ENCODE measurements at regions not wholly inside any gene's neighbourhood (a gene's known extent, or its start where the extent isn't known, plus 50 kb on each side); places are given as distances from the start of the nearest gene placed in this dataset.

DNA sequence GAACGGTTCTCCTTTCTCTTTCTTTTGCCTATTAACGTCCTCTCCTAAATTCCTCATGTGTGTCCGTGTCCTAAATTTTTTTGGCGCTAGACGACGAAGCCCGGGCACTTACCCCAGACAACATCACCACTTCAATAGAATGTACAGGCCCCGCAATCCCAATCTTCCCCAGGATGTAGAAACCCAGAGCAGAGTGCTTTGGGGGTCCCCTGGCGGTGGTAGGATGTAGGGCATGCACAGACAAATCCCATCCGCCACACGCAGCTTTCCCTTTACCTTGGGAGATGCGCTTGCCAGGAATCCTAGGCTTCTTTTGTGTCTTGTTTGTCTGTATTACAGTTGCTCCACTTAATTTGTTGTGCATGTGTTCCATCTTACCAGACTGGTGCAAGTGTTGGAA is 417.3 kb upstream of the ARID1B start:
- TF ChIP-seq, protein P1, sequence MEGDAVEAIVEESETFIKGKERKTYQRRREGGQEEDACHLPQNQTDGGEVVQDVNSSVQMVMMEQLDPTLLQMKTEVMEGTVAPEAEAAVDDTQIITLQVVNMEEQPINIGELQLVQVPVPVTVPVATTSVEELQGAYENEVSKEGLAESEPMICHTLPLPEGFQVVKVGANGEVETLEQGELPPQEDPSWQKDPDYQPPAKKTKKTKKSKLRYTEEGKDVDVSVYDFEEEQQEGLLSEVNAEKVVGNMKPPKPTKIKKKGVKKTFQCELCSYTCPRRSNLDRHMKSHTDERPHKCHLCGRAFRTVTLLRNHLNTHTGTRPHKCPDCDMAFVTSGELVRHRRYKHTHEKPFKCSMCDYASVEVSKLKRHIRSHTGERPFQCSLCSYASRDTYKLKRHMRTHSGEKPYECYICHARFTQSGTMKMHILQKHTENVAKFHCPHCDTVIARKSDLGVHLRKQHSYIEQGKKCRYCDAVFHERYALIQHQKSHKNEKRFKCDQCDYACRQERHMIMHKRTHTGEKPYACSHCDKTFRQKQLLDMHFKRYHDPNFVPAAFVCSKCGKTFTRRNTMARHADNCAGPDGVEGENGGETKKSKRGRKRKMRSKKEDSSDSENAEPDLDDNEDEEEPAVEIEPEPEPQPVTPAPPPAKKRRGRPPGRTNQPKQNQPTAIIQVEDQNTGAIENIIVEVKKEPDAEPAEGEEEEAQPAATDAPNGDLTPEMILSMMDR (IDR thresholded peaks at IDR 0.05; ENCODE audit: insufficient read depth, low read length), result no peak
- TF ChIP-seq, protein P2, sequence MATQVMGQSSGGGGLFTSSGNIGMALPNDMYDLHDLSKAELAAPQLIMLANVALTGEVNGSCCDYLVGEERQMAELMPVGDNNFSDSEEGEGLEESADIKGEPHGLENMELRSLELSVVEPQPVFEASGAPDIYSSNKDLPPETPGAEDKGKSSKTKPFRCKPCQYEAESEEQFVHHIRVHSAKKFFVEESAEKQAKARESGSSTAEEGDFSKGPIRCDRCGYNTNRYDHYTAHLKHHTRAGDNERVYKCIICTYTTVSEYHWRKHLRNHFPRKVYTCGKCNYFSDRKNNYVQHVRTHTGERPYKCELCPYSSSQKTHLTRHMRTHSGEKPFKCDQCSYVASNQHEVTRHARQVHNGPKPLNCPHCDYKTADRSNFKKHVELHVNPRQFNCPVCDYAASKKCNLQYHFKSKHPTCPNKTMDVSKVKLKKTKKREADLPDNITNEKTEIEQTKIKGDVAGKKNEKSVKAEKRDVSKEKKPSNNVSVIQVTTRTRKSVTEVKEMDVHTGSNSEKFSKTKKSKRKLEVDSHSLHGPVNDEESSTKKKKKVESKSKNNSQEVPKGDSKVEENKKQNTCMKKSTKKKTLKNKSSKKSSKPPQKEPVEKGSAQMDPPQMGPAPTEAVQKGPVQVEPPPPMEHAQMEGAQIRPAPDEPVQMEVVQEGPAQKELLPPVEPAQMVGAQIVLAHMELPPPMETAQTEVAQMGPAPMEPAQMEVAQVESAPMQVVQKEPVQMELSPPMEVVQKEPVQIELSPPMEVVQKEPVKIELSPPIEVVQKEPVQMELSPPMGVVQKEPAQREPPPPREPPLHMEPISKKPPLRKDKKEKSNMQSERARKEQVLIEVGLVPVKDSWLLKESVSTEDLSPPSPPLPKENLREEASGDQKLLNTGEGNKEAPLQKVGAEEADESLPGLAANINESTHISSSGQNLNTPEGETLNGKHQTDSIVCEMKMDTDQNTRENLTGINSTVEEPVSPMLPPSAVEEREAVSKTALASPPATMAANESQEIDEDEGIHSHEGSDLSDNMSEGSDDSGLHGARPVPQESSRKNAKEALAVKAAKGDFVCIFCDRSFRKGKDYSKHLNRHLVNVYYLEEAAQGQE (IDR thresholded peaks at IDR 0.05; ENCODE audit: insufficient replicate concordance, low read depth), result no peak
- TF ChIP-seq SPI1 (IDR thresholded peaks at IDR 0.05; ENCODE audit: borderline replicate concordance, low read depth), result no peak
- no peak for TF ChIP-seq GABPA (IDR thresholded peaks at IDR 0.05; ENCODE audit: low read depth)
